SU-DHL-6 (cell line): ENCODE measurements at regions not wholly inside any gene's neighbourhood (a gene's known extent, or its start where the extent isn't known, plus 50 kb on each side); places are given as distances from the start of the nearest gene placed in this dataset.

Experiments used
- H2AFZ ChIP-seq: fragments of 200-600 bp; sonication (generic); 2 replicates; pipeline ENCODE4 v1.6.1; 2014; ENCODE audit warnings: low read depth, mild to moderate bottlenecking, moderate library complexity, mixed read lengths, antibody characterized with exemption, low read length; ENCODE audit not compliant: severe bottlenecking
- H3F3A ChIP-seq: fragments of 200-600 bp; shearing (Covaris generic); 2 replicates; pipeline ENCODE4 v1.6.0; 2016; ENCODE audit warnings: antibody characterized with exemption, mild to moderate bottlenecking; ENCODE audit not compliant: insufficient read depth
- H3K27ac ChIP-seq: fragments of 200-600 bp; sonication (generic); 2 replicates; pipeline ENCODE4 v1.5.1; 2016; ENCODE audit warnings: low read depth, mild to moderate bottlenecking, low read length, moderate library complexity, mixed read lengths
- H3K27me3 ChIP-seq: fragments of 200-600 bp; sonication (generic), shearing (Covaris generic); 2 replicates; pipeline ENCODE4 v1.6.0; 2014; ENCODE audit warnings: mild to moderate bottlenecking, low read length
- H3K36me3 ChIP-seq: fragments of 200-600 bp; sonication (generic); 2 replicates; pipeline ENCODE4 v1.6.1; 2014; ENCODE audit warnings: mild to moderate bottlenecking, low read length, mixed read lengths
- H3K4me2 ChIP-seq: fragments of 300-600, 200-600 bp; shearing (Covaris generic), sonication (generic); 2 replicates; pipeline ENCODE4 v1.6.0; 2014; ENCODE audit warnings: low read length, low read depth, mild to moderate bottlenecking; ENCODE audit not compliant: poor library complexity, severe bottlenecking
- H3K4me3 ChIP-seq: fragments of 200-600 bp; sonication (generic); 2 replicates; pipeline ENCODE4 v1.5.1; 2014; ENCODE audit warnings: antibody characterized with exemption, low read length, mild to moderate bottlenecking, mixed read lengths; ENCODE audit not compliant: insufficient read depth, poor library complexity, severe bottlenecking
- H3K79me2 ChIP-seq: fragments of 200-600 bp; sonication (generic); 2 replicates; pipeline ENCODE4 v1.6.1; 2014; ENCODE audit warnings: mild to moderate bottlenecking, low read length, moderate library complexity; ENCODE audit not compliant: insufficient read depth
- H3K9ac ChIP-seq: fragments of 200-600 bp; sonication (generic); 2 replicates; pipeline ENCODE4 v1.7.0; 2014; ENCODE audit warnings: mild to moderate bottlenecking, low read length
- H3K9me2 ChIP-seq: fragments of 200-600 bp; sonication (generic); replicated peaks from 2 replicates; pipeline ENCODE4 v1.6.1; 2014; ENCODE audit warnings: low read length; ENCODE audit not compliant: insufficient read depth
- H3K9me3 ChIP-seq: fragments of 200-600 bp; sonication (generic); 2 replicates; pipeline ENCODE4 v1.6.1; 2014; ENCODE audit warnings: low read length, mixed read lengths; ENCODE audit not compliant: insufficient read depth
- H4K20me1 ChIP-seq: fragments of 200-600 bp; sonication (generic); 2 replicates; pipeline ENCODE4 v1.6.1; 2014; ENCODE audit warnings: low read depth, mild to moderate bottlenecking, antibody characterized with exemption, low read length, moderate library complexity, mixed read lengths
- EZH2phosphoT487 ChIP-seq: fragments of 200-600 bp; sonication (generic), shearing (Covaris generic); conservative IDR thresholded peaks from 2 replicates; pipeline ENCODE4 v1.6.1; 2018; ENCODE audit warnings: mild to moderate bottlenecking, antibody characterized with exemption, low read length, moderate library complexity, mixed read lengths
- TF ChIP-seq, protein P1 (sequence below): fragments of 200-600 bp; sonication (generic); IDR thresholded peaks from one replicate; pipeline ENCODE4 v1.5.1; 2017; ENCODE audit warnings: antibody characterized with exemption, mild to moderate bottlenecking, low read length, moderate library complexity; ENCODE audit not compliant: insufficient read depth, poor library complexity, severe bottlenecking

GRCh38 chr10:3428826-3429225 lies 256.2 kb upstream of the PITRM1 start:
- Histone ChIP-seq H3K4me2 (no peak overlapping the region), H3K27me3 (no peaks in the 10 kb centered on the region), H3K79me2 (no peaks in the 10 kb centered on the region), H2AFZ (no peak overlapping the region), H3K9me3 (peaks cover 4% of the 10 kb centered on the region; the same call in 1 of the 2 replicates), H3K4me3 (no peak overlapping the region), H4K20me1 (no peaks in the 10 kb centered on the region), H3F3A (no peaks in the 10 kb centered on the region), H3K36me3 (no peaks in the 10 kb centered on the region), H3K27ac (no peak overlapping the region), H3K9ac (no peak overlapping the region), H3K9me2 (no peaks in the 10 kb centered on the region)
- TF ChIP-seq, protein P1, sequence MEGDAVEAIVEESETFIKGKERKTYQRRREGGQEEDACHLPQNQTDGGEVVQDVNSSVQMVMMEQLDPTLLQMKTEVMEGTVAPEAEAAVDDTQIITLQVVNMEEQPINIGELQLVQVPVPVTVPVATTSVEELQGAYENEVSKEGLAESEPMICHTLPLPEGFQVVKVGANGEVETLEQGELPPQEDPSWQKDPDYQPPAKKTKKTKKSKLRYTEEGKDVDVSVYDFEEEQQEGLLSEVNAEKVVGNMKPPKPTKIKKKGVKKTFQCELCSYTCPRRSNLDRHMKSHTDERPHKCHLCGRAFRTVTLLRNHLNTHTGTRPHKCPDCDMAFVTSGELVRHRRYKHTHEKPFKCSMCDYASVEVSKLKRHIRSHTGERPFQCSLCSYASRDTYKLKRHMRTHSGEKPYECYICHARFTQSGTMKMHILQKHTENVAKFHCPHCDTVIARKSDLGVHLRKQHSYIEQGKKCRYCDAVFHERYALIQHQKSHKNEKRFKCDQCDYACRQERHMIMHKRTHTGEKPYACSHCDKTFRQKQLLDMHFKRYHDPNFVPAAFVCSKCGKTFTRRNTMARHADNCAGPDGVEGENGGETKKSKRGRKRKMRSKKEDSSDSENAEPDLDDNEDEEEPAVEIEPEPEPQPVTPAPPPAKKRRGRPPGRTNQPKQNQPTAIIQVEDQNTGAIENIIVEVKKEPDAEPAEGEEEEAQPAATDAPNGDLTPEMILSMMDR: no peak
- TF ChIP-seq EZH2phosphoT487: no peak

DNA sequence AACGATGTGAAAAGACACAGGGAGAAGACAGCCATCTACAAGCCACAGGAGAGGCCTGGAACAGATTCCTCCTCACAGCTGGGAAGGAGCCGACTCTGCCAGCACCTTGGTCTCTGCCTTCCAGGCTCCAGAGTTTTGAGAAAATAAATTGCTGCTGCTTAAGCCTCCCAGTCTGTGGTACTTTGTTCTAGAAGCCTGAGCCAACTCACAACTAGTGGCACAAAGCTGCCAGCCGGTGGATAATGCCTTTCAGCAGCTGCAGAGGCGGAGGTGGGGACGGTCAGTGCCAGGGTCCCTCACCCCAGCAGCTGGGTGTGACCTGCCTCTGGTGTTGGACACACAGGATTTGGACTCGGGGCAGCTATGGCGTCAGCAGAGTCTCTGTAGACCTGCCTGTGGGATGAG lies 255.4 kb upstream of the PITRM1 start:
- H3K27me3 ChIP-seq: no peaks in the 10 kb centered on the region
- H3K4me3 ChIP-seq: no peak overlapping the region
- no peak for TF ChIP-seq EZH2phosphoT487
- TF ChIP-seq, protein P1: no peak
- H3K79me2 ChIP-seq: no peaks in the 10 kb centered on the region
- no peaks in the 10 kb centered on the region for H3K36me3 ChIP-seq
- no peak overlapping the region for H3K27ac ChIP-seq
- no peak overlapping the region for H3K4me2 ChIP-seq
- no peaks in the 10 kb centered on the region for H3K9me2 ChIP-seq
- H3K9ac ChIP-seq: no peak overlapping the region
- no peaks in the 10 kb centered on the region for H3F3A ChIP-seq
- H3K9me3 ChIP-seq: peaks cover 4% of the 10 kb centered on the region; the same call in 1 of the 2 replicates
- H4K20me1 ChIP-seq: no peaks in the 10 kb centered on the region
- no peak overlapping the region for H2AFZ ChIP-seq

- no peaks in the 10 kb centered on the region for H4K20me1 ChIP-seq
- H3K9ac ChIP-seq: no peak overlapping the region
- no peak for TF ChIP-seq EZH2phosphoT487
- TF ChIP-seq, protein P1: no peak
- H2AFZ ChIP-seq: no peak overlapping the region
- H3F3A ChIP-seq: no peaks in the 10 kb centered on the region
- H3K36me3 ChIP-seq: no peaks in the 10 kb centered on the region
- H3K27ac ChIP-seq: no peak overlapping the region
- no peak overlapping the region for H3K4me2 ChIP-seq
- H3K27me3 ChIP-seq: no peaks in the 10 kb centered on the region
- H3K4me3 ChIP-seq: no peak overlapping the region
- no peaks in the 10 kb centered on the region for H3K9me2 ChIP-seq
- no peaks in the 10 kb centered on the region for H3K79me2 ChIP-seq
- H3K9me3 ChIP-seq: peaks cover 4% of the 10 kb centered on the region; the same call in 1 of the 2 replicates
Measured at GRCh38 chr10:3427347-3427746, 254.8 kb upstream of the PITRM1 start.
